ENCODE measurements at regions not wholly inside any gene's neighbourhood (a gene's known extent, or its start where the extent isn't known, plus 50 kb on each side); places are given as distances from the start of the nearest gene placed in this dataset.
"Not testable (repeated sequence)": the region's sequence is repeated elsewhere in the genome, so short reads cannot be mapped to it uniquely, and the experiment has no call there.

DNA sequence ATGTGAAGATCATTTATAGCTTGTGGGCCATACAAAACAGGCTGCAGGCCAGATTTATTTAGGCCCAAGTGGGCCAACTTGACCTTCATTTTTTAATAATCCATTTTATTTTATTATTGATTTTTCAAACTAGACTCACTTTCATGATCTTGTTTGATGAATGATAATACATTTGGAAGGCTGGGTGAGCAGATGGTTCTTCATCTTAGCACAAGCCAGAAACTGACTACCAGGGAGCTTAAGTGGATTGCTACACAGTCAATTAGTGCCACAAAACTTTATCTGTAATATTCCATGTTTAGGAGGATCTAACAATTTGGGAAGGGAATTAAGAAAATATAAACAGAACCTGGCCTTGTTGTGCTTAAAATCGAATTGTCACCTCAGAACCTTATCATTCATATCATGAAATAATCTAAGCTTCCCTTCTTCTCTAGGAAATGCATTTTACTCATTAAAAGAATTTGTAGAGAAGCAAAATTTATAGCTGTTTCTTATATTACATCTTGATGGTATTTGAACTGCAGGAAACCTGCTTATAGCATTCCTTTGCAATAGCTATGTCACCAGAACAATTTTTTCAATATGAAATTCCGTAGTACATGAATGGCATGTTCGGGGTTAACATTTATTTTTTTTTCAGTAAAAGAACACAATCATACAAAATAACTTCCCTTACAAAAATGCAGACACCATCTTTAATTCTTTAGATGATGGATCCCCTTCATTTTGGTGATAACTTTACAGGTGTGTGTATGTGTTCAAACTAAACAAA, 62.0 kb upstream of the CSRP2 start:
- POLR2A ChIA-PET (ENCODE audit: low non-redundant PET) = no interaction called here
- TF ChIP-seq, protein P1, sequence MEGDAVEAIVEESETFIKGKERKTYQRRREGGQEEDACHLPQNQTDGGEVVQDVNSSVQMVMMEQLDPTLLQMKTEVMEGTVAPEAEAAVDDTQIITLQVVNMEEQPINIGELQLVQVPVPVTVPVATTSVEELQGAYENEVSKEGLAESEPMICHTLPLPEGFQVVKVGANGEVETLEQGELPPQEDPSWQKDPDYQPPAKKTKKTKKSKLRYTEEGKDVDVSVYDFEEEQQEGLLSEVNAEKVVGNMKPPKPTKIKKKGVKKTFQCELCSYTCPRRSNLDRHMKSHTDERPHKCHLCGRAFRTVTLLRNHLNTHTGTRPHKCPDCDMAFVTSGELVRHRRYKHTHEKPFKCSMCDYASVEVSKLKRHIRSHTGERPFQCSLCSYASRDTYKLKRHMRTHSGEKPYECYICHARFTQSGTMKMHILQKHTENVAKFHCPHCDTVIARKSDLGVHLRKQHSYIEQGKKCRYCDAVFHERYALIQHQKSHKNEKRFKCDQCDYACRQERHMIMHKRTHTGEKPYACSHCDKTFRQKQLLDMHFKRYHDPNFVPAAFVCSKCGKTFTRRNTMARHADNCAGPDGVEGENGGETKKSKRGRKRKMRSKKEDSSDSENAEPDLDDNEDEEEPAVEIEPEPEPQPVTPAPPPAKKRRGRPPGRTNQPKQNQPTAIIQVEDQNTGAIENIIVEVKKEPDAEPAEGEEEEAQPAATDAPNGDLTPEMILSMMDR (conservative IDR thresholded peaks at IDR 0.05; ENCODE audit: low read depth) = no peak
- CTCF ChIA-PET = interaction anchor here (0.7 kb wide), 1 partner anchor 26 kb away, joined by 4 read pairs; no protein-coding TSS in a partner anchor
- no peak for DNase-seq (ENCODE audit: low spot score)
- H3K27ac ChIP-seq = no peak overlapping the region

DNA sequence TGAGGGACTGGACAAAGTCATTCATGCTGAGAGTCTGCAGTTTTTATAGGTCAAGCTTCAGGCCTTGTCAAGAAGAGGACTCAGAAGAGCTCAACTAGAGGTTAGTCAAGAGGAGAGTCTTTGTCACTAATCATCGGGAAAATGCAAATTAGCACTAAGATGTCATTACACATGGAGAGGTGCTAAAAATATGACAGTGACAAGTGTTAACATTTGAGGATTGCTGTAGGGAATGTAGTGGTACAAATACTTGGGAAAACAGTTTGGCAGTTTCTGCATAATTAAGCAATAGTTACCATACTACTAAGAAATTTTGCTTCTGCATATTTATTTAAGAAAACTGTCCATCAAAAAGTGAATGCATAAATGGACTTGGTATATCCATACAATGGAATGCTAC, 60.9 kb upstream of the CSRP2 start:
- ChIA-PET POLR2A (ENCODE audit: low non-redundant PET) (no interaction called here), CTCF (interaction anchor here (0.7 kb wide), 1 partner anchor 27 kb away, joined by 4 read pairs; no protein-coding TSS in a partner anchor)
- DNase-seq (ENCODE audit: low spot score) = no peak
- TF ChIP-seq, protein P1 (conservative IDR thresholded peaks at IDR 0.05; ENCODE audit: low read depth) = no peak
- no peak overlapping the region for H3K27ac ChIP-seq

DNA sequence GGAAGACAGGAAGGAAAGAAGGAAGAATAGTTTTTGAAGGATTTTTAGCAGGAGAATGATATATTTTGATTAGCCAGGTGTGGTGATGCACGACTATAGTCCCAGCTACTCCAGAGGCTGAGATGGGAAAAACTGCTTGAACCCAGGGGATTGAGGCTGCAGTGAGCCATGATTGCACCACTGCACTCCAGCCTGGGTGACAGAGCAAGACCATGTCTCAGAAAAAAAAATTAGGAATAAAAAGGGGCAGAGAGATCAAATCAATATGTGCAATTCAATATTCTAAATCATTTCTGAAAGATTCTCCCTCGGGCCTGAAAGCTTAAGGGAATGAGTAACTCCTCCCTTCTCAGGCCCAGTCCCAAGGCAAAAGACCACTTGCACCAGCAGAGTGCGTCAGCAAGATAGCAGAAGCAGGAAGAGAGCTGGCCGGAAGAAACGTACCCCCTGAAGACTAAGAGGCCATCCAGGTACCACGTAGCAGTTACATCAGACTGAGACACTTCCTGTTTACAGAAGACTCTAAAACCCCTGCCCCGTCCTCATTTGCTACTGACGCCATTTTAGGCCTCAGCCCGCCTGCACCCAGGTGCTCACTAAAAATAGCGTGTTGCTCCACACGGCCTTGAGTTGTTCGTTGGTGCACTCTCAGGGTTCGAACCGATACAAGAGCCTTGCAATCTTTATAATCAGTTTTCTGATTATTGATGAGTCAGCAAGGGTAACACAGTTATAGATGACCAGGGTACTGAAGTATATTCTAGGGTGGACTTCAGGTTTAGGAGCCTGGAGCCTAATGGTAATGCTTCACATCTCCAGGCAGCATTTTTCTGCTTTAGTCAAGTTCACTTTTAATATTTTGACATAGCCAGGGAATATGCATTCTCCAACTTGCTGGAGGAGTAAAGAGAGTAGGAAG, 57.7 kb upstream of the CSRP2 start:
- ChIA-PET POLR2A (ENCODE audit: low non-redundant PET) (no interaction called here), CTCF (interaction anchor here (0.7 kb wide), 1 partner anchor 11 kb away, joined by 3 read pairs; no protein-coding TSS in a partner anchor)
- no peak overlapping the region for H3K27ac ChIP-seq
- DNase-seq (ENCODE audit: low spot score) = no peak
- TF ChIP-seq, protein P1 (conservative IDR thresholded peaks at IDR 0.05; ENCODE audit: low read depth) = no peak

DNA sequence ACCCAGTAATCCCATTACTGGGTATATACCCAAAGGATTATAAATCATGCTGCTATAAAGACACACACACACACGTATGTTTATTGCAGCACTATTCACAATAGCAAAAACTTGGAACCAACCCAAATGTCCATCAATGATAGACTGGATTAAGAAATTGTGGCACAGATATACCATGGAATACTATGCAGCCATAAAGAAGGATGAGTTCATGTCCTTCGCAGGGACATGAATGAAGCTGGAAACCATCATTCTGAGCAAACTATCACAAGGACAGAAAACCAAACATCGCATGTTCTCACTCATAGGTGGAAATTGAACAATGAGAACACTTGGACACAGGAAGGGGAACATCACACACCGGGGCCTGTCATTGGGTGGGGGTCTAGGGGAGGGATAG, 54.6 kb upstream of the CSRP2 start:
- POLR2A ChIA-PET (ENCODE audit: low non-redundant PET); CTCF ChIA-PET; H3K27ac ChIP-seq; DNase-seq (ENCODE audit: low spot score): not testable (repeated sequence)

DNA sequence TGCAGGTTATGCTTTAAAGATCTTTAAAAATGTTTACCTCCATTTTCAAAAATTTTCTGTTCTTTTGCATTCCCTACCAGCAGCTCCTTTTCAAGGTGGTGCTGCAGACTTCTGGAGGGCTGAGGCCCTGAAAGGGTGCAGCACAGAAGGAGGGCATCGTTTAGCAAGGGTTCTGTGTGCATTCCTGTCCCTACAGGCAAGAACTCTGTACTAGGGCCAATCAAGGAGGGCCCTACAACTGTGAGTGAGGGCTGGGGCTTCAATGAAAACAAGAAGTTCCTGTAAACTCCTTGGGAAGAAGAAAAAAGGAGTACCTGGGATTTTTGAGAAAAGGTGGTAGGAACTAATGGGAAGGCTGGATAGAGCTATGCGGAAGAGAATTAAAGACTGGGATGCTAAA, 50.7 kb upstream of the CSRP2 start:
- ChIA-PET POLR2A (ENCODE audit: low non-redundant PET) (no interaction called here), CTCF (interaction anchor here (1.4 kb wide), 1 partner anchor 81 kb away, joined by 7 read pairs; no protein-coding TSS in a partner anchor)
- H3K27ac ChIP-seq = no peak overlapping the region
- TF ChIP-seq, protein P1 (conservative IDR thresholded peaks at IDR 0.05; ENCODE audit: low read depth) = no peak
- DNase-seq (ENCODE audit: low spot score) = no peak
